ENCODE measurements at regions not wholly inside any gene's neighbourhood (a gene's known extent, or its start where the extent isn't known, plus 50 kb on each side); places are given as distances from the start of the nearest gene placed in this dataset.

- in situ Hi-C loops (cut with MboI; ENCODE audit: low sequenced_read_pairs in 4 of 4) = no loop called here
- intact Hi-C loops (cut with DNase I; ENCODE audit: low total_unique reads) = no loop called here
- H3K36me3 ChIP-seq = no peaks in the 10 kb centered on the region
- TF ChIP-seq CTCF (IDR thresholded peaks at IDR 0.05 in 4 of 5, conservative IDR thresholded peaks at IDR 0.05 in 1 of 5) (no peak), POLR2A (IDR thresholded peaks at IDR 0.05) (no peak)
- no peak overlapping the region for H3K27ac ChIP-seq
- no peaks in the 10 kb centered on the region for H3K27me3 ChIP-seq
- ATAC-seq (no peak), DNase-seq (no peak)
- no peak overlapping the region for H3K4me3 ChIP-seq
- peaks cover 0 to 9% (median 0%) of the 10 kb centered on the region in 3 donors for H3K9me3 ChIP-seq
- peaks cover 0 to 4% of the 10 kb centered on the region in 2 donors for H3K4me1 ChIP-seq
Measured at GRCh38 chr14:31970744-31971143, 106.4 kb upstream of the ARHGAP5 start.

GRCh38 chr14:31971612-31972011, 105.5 kb upstream of the ARHGAP5 start:
- DNase-seq = no peak
- TF ChIP-seq POLR2A (IDR thresholded peaks at IDR 0.05) = no peak
- TF ChIP-seq CTCF (IDR thresholded peaks at IDR 0.05 in 4 of 5, conservative IDR thresholded peaks at IDR 0.05 in 1 of 5) = no peak
- in situ Hi-C loops (cut with MboI; ENCODE audit: low sequenced_read_pairs in 4 of 4) (no loop called here), intact Hi-C loops (cut with DNase I; ENCODE audit: low total_unique reads) (no loop called here)
- H3K9me3 ChIP-seq = peaks cover 0 to 9% (median 0%) of the 10 kb centered on the region in 3 donors
- no peaks in the 10 kb centered on the region for H3K4me1 ChIP-seq
- ATAC-seq = no peak
- H3K27me3 ChIP-seq = no peaks in the 10 kb centered on the region
- H3K36me3 ChIP-seq = no peaks in the 10 kb centered on the region
- H3K4me3 ChIP-seq = no peak overlapping the region
- H3K27ac ChIP-seq = no peak overlapping the region

GRCh38 chr14:31977001-31977556, 100.0 kb upstream of the ARHGAP5 start:
- ATAC-seq = no peak
- Histone ChIP-seq H3K4me3 (no peak overlapping the region), H3K36me3 (no peaks in the 10 kb centered on the region), H3K4me1 (no peaks in the 10 kb centered on the region), H3K9me3 (peaks cover 0 to 4% (median 0%) of the 10 kb centered on the region in 3 donors), H3K27me3 (no peaks in the 10 kb centered on the region), H3K27ac (no peak overlapping the region)
- TF ChIP-seq POLR2A (IDR thresholded peaks at IDR 0.05) (no peak), CTCF (IDR thresholded peaks at IDR 0.05 in 4 of 5, conservative IDR thresholded peaks at IDR 0.05 in 1 of 5) (no peak)
- intact Hi-C loops (cut with DNase I; ENCODE audit: low total_unique reads) (no loop called here), in situ Hi-C loops (cut with MboI; ENCODE audit: low sequenced_read_pairs in 4 of 4) (no loop called here)
- no peak for DNase-seq

- intact Hi-C loops (cut with DNase I; ENCODE audit: low total_unique reads) = no loop called here
- H3K27ac ChIP-seq = no peak overlapping the region
- H3K36me3 ChIP-seq = no peaks in the 10 kb centered on the region
- DNase-seq (no peak), ATAC-seq (no peak)
- peaks cover 0 to 14% (median 0%) of the 10 kb centered on the region in 3 donors for H3K9me3 ChIP-seq
- no peaks in the 10 kb centered on the region for H3K27me3 ChIP-seq
- TF ChIP-seq CTCF (IDR thresholded peaks at IDR 0.05 in 4 of 5, conservative IDR thresholded peaks at IDR 0.05 in 1 of 5) = no peak
- TF ChIP-seq POLR2A (IDR thresholded peaks at IDR 0.05) = no peak
- no peak overlapping the region for H3K4me3 ChIP-seq
- no peaks in the 10 kb centered on the region for H3K4me1 ChIP-seq
- in situ Hi-C loops (cut with MboI; ENCODE audit: low sequenced_read_pairs in 4 of 4) = no loop called here
Measured at GRCh38 chr14:31978423-31978822, 98.7 kb upstream of the ARHGAP5 start.

GRCh38 chr14:31982642-31983041, 94.5 kb upstream of the ARHGAP5 start:
- ATAC-seq = no peak
- in situ Hi-C loops (cut with MboI; ENCODE audit: low sequenced_read_pairs in 4 of 4) = no loop called here
- intact Hi-C loops (cut with DNase I; ENCODE audit: low total_unique reads) = no loop called here
- Histone ChIP-seq H3K4me1 (no peaks in the 10 kb centered on the region), H3K4me3 (no peak overlapping the region), H3K9me3 (peaks cover 0 to 10% (median 0%) of the 10 kb centered on the region in 3 donors), H3K27me3 (no peaks in the 10 kb centered on the region), H3K27ac (no peak overlapping the region), H3K36me3 (no peaks in the 10 kb centered on the region)
- no peak for TF ChIP-seq POLR2A (IDR thresholded peaks at IDR 0.05)
- TF ChIP-seq CTCF (IDR thresholded peaks at IDR 0.05 in 4 of 5, conservative IDR thresholded peaks at IDR 0.05 in 1 of 5) = no peak
- no peak for DNase-seq

All from gastrocnemius medialis (tissue), 4 donors.